NCI-H748 (cell line): ENCODE measurements at regions not wholly inside any gene's neighbourhood (a gene's known extent, or its start where the extent isn't known, plus 50 kb on each side); places are given as distances from the start of the nearest gene placed in this dataset.
"Not testable (repeated sequence)": the region's sequence is repeated elsewhere in the genome, so short reads cannot be mapped to it uniquely, and the experiment has no call there.

ENCODE experiments used
- DNase-seq: peaks from one replicate; lab custom pipeline; 2025; ENCODE audit not compliant: unreplicated experiment; lab: John Stamatoyannopoulos, UW

GRCh38 chr1:79177844-79178243, 171.3 kb upstream of the ADGRL4 start:
- DNase-seq, result no peak

- DNase-seq, result peak; percentile 9
Observed at GRCh38 chr1:79161077-79161476, 154.5 kb upstream of the ADGRL4 start.

GRCh38 chr1:79155991-79156390, 149.5 kb upstream of the ADGRL4 start:
- no peak for DNase-seq

GRCh38 chr1:79151006-79151796, 144.7 kb upstream of the ADGRL4 start:
- DNase-seq, result no peak

- DNase-seq, result no peak
Observed at GRCh38 chr1:79150576-79150975, 144.0 kb upstream of the ADGRL4 start.

- not testable (repeated sequence) for DNase-seq
Observed at GRCh38 chr1:79138227-79138626, 131.7 kb upstream of the ADGRL4 start.

- peak; percentile 8 for DNase-seq
Observed at GRCh38 chr1:79133774-79134364, 127.3 kb upstream of the ADGRL4 start.

- no peak for DNase-seq
Observed at GRCh38 chr1:79131626-79132025, 125.1 kb upstream of the ADGRL4 start.

- DNase-seq, result no peak
Observed at GRCh38 chr1:79129914-79130313, 123.4 kb upstream of the ADGRL4 start.

- no peak for DNase-seq
Observed at GRCh38 chr1:79128722-79129121, 122.2 kb upstream of the ADGRL4 start.

- DNase-seq, result no peak
Observed at GRCh38 chr1:79124756-79125155, 118.2 kb upstream of the ADGRL4 start.

- DNase-seq, result no peak
Observed at GRCh38 chr1:79122521-79122920, 116.0 kb upstream of the ADGRL4 start.

- no peak for DNase-seq
Observed at GRCh38 chr1:79117376-79117775, 110.8 kb upstream of the ADGRL4 start.

GRCh38 chr1:79113836-79114235, 107.3 kb upstream of the ADGRL4 start:
- no peak for DNase-seq

GRCh38 chr1:79110749-79111148, 104.2 kb upstream of the ADGRL4 start:
- DNase-seq, result no peak

- DNase-seq, result no peak
Observed at GRCh38 chr1:79109445-79109844, 102.9 kb upstream of the ADGRL4 start.

- DNase-seq, result no peak
Observed at GRCh38 chr1:79105500-79105899, 99.0 kb upstream of the ADGRL4 start.

- no peak for DNase-seq
Observed at GRCh38 chr1:79104617-79105016, 98.1 kb upstream of the ADGRL4 start.

- DNase-seq, result no peak
Observed at GRCh38 chr1:79100385-79100784, 93.9 kb upstream of the ADGRL4 start.

GRCh38 chr1:79090985-79091384, 84.5 kb upstream of the ADGRL4 start:
- no peak for DNase-seq

- DNase-seq, result no peak
Observed at GRCh38 chr1:79089946-79090345, 83.4 kb upstream of the ADGRL4 start.

GRCh38 chr1:79082233-79082632, 75.7 kb upstream of the ADGRL4 start:
- DNase-seq, result no peak

- no peak for DNase-seq
Observed at GRCh38 chr1:79079770-79080169, 73.2 kb upstream of the ADGRL4 start.
